GM03348 (cell line): ENCODE measurements at regions not wholly inside any gene's neighbourhood (a gene's known extent, or its start where the extent isn't known, plus 50 kb on each side); places are given as distances from the start of the nearest gene placed in this dataset.
"Not testable (repeated sequence)": the region's sequence is repeated elsewhere in the genome, so short reads cannot be mapped to it uniquely, and the experiment has no call there.

ENCODE experiments used
- DNase-seq: peaks from one replicate; pipeline ENCODE4 v3.0.0; 2012; ENCODE audit warnings: low spot score

GRCh38 chr1:30249446-30250337 is 473.7 kb downstream of the MATN1 start:
- no peak for DNase-seq

GRCh38 chr1:30248774-30249173 is 474.6 kb downstream of the MATN1 start:
- DNase-seq = no peak

DNA sequence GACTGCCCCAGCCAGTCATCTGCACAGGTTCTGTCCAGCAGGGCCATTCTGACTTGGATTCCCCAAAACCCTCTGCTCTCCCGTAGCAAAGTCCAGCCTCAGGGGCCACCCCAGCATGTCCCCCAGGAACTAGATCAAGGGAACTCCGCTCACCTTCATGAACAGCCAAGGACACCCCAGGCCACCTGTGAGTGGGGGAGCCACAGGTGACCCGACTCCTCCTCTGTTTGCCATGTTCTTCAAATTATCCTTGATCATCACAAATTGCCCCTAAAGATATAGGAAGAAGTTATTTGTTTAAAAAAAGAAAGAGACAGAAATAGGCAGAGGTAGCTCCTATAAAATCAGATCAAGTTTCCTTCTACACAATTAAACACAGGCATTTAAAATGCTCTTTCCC is 475.0 kb downstream of the MATN1 start:
- no peak for DNase-seq

DNA sequence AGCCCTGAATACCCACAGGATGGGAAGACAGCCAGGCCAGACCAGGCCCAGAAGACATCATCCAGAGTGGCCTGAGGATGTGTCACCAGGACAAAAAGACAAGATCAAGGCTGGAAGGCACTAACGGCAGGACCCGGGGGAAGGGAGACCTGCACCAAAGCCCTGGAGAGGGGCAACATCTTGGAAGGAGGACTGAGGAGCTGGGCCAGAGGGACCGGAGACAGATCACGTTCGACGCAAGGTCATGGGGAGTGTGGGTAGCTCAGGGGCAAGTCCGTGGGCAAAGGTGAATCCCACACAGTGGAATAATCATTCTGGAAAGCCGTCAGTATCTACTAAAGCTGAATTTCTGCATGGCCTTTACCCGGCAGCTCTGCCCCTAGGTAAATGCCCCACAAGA is 478.6 kb downstream of the MATN1 start:
- no peak for DNase-seq

- no peak for DNase-seq
Observed at GRCh38 chr1:30242722-30243457, 480.5 kb downstream of the MATN1 start.

DNA sequence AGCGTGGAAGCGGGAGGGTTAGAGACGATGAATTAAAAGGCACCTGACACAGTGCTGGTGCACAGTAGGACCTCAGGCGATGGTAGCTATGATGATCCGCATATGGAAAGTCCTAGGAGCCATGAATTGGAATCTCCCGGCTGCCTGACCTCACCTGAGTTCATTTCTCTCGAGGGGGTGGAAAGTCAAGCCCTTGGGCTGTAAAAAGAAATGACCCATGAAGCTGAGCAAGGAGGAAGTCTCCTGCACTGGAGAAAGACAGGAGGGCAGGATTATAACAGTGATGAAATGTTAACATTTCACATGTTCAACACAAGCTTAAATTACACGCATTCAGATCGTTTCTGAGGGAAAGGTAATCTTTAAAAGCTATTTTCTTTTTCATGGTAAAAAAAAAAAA is 481.2 kb downstream of the MATN1 start:
- no peak for DNase-seq

- DNase-seq = no peak
Observed at GRCh38 chr1:30241681-30242080, 481.7 kb downstream of the MATN1 start.

DNA sequence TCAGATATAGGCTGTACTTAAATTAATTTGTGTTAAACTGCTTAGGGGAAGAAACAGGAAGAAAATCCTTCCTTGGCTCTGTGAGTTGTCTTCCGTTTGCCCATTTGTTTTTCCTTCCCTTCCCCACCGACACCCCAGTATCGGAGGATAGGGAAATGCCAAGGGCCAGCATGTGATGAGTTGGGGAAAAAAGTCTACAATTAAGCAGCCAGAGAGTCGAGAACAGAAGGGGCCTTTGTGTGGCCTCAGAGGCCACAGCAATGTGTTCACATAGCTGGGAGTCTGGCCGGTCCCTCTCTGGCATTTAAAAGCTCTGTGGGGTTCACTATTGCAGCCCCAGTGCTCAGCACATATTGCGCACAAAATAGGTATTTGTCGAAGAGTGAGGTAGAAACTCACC is 489.3 kb downstream of the MATN1 start:
- DNase-seq = no peak

DNA sequence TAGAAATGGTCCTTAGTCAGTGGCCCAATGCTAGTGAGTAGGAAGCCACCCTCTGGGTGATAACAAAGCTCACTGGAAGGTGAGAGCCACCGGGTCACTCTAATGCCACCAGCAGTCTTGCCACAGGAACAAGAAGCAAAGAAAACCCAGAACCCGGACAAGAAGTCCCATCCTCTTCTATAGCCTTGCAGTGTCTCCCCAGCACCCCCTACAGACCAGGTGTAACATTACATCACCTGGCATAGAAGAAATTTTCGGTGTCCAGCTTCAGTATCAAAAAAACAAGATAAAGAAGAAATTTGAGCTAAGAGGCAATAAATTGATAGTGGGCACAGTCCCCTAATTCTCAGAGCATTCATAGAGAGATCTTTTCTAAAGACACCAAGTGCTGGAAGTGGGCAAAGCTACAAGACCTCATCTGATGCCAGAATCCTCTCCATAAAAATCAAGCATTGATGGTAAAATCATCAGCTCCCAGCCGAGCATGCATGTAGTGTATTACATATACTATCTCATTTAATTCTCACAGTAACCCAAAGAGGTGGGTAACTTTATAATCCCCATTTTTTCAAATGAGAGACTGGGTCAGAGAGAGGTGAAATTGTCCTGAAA is 491.0 kb downstream of the MATN1 start:
- DNase-seq = no peak

DNA sequence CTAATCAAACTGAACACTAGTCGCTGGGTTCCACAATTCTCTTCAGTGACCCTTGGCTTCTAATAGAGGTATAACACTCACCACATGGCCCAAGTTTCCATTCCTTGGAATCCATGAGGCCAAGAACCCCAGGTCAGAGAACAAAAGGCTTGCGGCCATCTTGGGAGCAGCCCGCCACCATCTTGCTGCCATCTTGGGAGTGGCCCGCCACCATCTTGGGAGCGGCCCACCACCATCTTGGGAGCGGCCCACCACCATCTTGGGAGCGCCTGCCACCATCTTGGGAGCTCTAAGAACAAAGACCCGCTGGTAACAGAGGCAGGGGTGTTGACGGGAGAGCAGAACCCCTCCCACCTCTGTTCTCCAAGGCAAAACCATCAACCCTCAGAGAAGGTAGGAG is 493.4 kb downstream of the MATN1 start:
- no peak for DNase-seq

GRCh38 chr1:30229557-30229956 is 493.8 kb downstream of the MATN1 start:
- DNase-seq = no peak

DNA sequence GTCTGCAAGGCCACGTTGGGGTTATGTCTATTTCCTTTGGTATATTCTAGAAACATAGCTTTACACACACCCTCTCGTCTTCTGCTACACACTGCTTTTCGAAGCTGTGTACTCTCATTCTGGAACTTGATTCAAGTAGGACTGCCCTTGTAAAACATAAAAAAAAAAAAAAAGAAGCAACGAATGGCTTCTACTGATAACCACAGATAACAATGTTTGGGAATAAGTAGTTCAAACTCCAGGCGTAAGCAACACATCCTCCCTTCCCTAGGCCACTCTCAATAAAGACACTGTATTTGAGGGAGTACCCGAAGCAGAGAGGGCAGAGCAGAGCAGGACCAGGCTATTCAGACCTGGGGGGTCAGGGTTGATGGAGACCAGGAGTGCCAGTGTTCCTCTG is 496.7 kb downstream of the MATN1 start:
- no peak for DNase-seq

GRCh38 chr1:30225357-30225756 is 498.0 kb downstream of the MATN1 start:
- no peak for DNase-seq

- DNase-seq = no peak
Observed at GRCh38 chr1:30219675-30220074, 503.7 kb downstream of the MATN1 start.

GRCh38 chr1:30218438-30218837 is 504.9 kb downstream of the MATN1 start:
- DNase-seq = no peak

DNA sequence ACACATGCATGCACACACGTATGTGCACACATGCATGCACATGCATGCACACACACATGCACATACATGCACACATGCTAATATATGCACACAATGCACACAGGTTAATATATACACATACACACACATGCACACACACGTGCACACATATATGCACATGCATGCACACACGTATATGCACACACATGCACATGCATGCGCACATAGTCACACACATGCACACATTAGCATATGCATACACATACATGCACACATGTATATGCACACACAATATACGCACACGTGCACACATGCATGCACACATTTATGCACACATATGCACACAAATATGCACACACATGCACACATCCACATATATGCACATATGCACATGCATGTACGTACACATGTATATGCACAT is 506.8 kb downstream of the MATN1 start:
- no peak for DNase-seq

DNA sequence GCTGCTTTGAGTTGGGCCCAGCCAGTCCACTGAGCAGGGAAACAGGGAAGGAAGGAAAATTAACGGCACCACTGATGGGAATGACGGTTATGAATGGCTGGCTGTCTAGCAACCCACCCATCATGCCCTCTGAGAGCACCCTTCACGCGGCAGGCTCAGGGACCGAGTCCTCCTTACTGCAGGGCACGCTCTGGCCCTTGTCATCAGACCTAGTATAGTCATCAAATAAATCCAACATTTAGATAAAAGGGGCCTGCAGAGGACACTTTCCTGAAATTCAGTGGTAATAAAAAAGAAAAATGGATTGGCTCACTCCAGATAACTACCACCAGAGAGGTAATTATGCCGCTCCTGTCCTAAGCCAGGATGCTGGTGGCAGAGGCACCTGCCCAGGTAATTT is 509.4 kb downstream of the MATN1 start:
- no peak for DNase-seq

- not testable (repeated sequence) for DNase-seq
Observed at GRCh38 chr1:30207962-30208361, 515.4 kb downstream of the MATN1 start.

DNA sequence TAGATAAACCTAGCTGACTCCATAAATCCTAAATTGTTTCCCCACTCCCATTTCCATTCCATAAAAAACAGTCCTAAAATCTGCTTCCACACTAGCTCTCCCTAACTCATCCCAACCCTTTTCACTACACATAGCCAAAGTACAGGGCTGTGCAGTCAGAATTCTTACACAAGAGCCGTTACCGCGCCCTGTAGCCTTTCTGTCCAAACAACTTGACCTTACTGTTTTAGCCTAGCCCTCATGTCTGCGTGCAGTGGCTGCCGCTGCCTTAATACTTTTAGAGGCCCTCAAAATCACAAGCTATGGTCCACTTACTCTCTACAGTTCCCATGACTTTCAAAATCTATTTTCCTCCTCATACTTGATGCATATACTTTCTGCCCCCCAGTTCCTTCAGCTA is 516.8 kb downstream of the MATN1 start:
- DNase-seq = not testable (repeated sequence)

DNA sequence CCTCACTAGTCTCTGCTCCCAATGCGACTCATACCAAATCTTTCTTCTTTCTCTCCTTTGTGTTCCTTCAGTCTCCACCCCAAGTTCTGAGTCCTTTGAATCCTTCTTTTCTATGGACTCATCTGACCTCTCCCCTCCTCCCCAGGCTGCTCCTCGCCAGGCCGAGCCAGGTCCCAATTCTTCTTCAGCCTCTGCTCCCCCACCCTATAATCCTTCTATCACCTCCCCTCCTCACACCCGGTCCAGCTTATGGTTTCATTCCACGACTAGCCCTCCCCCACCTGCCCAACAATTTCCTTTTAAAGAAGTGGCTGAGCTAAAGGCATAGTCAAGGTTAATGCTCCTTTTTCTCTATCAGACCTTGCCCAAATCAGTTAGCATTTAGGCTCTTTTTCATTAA is 518.5 kb downstream of the MATN1 start:
- not testable (repeated sequence) for DNase-seq

GRCh38 chr1:30201015-30201414 is 522.4 kb downstream of the MATN1 start:
- DNase-seq = no peak

GRCh38 chr1:30200161-30200560 is 523.2 kb downstream of the MATN1 start:
- no peak for DNase-seq

DNA sequence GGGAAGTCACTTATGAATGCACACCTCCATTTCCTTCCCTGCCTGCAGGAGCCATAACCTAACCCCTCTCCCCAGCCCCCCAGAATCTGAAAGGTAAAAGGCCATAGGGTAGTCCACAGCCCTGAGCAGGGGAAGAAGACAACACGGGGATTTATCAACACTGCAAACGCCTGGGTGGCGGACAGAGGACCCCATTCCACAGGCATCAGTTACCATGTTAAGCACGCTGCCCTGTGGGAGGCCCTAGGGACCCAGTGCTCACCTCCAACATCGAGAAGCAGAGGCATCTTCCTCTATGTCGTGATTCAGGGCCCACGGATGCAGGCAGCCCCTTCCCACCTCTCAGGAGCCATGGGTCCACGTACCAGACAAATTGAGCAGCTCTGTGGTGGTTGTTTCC is 523.8 kb downstream of the MATN1 start:
- DNase-seq = no peak
